Activated naive CD8-positive, alpha-beta T cell treated with anti-CD3 and anti-CD28 coated beads, Interleukin-2, amount 50 U/mL, for 24 hours (primary cell): ENCODE measurements at regions not wholly inside any gene's neighbourhood (a gene's known extent, or its start where the extent isn't known, plus 50 kb on each side); places are given as distances from the start of the nearest gene placed in this dataset.
"Not testable (repeated sequence)": the region's sequence is repeated elsewhere in the genome, so short reads cannot be mapped to it uniquely, and the experiment has no call there.

ENCODE experiments used
- ATAC-seq: fragments of 150-1000 bp; cut with Tn5 transposase; one replicate; pipeline ENCODE4 v1.10.0; 2021
- DNase-seq: peaks from one replicate; pipeline ENCODE4 v3.0.0; 2021
- H3K27ac Mint-ChIP-seq: one replicate; pipeline ENCODE4 v1.8.0; 2021; ENCODE audit warnings: mild to moderate bottlenecking, mixed read lengths
- H3K27me3 Mint-ChIP-seq: one replicate; pipeline ENCODE4 v1.8.0; 2021; ENCODE audit warnings: mixed read lengths
- H3K36me3 Mint-ChIP-seq: one replicate; pipeline ENCODE4 v1.8.0; 2021; ENCODE audit warnings: low read depth, mixed read lengths
- H3K4me1 Mint-ChIP-seq: one replicate; pipeline ENCODE4 v1.8.0; 2021; ENCODE audit warnings: mixed read lengths
- H3K4me3 Mint-ChIP-seq: one replicate; pipeline ENCODE4 v1.8.0; 2021; ENCODE audit warnings: mild to moderate bottlenecking, moderate library complexity, mixed read lengths
- H3K9me3 Mint-ChIP-seq: one replicate; pipeline ENCODE4 v1.8.0; 2021; ENCODE audit warnings: mixed read lengths

GRCh38 chr7:118350260-118350659 is 125.8 kb downstream of the ANKRD7 start:
- no peak for DNase-seq
- no peak overlapping the region for H3K27ac Mint-ChIP-seq
- H3K4me3 Mint-ChIP-seq: no peak overlapping the region
- peaks cover 5% of the 10 kb centered on the region for H3K4me1 Mint-ChIP-seq
- no peaks in the 10 kb centered on the region for H3K9me3 Mint-ChIP-seq
- H3K36me3 Mint-ChIP-seq: no peaks in the 10 kb centered on the region
- ATAC-seq: no peak
- H3K27me3 Mint-ChIP-seq: no peaks in the 10 kb centered on the region

DNA sequence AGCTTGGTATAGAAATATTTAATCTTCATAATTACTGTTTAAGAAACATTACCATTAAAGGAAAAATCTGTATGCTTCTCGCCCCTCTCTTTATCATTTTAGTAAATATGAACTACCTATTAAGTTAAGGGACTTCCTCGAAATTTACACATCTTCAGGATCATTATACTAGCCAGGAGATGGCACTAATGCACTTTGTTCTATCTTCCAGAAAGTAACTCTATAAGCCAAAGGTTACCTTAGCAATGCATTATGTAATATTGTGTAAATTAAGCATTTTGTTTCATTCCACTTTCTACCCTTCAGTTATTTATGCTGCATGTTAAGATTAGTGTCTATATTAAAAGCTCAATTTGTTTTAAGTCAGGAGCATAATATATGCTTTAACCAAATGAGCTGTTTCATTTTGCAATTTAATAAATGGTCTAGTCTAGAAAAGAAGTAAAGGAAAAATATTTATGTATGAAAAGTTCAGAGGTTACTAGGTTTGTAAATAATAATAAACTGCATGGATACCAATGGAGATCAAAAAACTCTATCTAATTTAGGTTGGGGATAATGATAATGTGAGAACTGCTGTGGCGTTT is 128.5 kb downstream of the ANKRD7 start:
- no peak for ATAC-seq
- no peak for DNase-seq
- Mint-ChIP-seq H3K9me3 (peaks cover 4% of the 10 kb centered on the region), H3K36me3 (no peaks in the 10 kb centered on the region), H3K4me1 (peaks cover 5% of the 10 kb centered on the region), H3K27me3 (no peaks in the 10 kb centered on the region), H3K4me3 (no peak overlapping the region), H3K27ac (no peak overlapping the region)

DNA sequence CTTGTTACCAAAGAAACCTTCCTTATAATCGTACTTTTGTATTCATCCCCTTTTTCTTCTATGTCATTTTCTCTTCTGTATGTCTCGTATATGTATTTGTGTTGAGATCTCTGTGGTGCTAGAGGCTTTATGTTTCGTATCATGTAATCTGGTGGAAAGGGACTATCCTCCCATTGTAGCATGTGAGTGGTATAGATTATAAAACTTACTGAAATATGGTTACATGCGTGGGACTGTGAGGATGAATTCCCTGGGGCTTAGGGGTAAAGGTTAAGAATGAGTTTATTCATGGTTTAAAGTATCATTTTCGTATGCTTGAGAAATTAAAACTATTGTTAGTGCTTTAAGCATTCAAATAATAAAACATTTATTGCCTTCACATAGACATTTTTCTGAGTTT is 141.9 kb downstream of the ANKRD7 start:
- H3K4me3 Mint-ChIP-seq: no peak overlapping the region

DNA sequence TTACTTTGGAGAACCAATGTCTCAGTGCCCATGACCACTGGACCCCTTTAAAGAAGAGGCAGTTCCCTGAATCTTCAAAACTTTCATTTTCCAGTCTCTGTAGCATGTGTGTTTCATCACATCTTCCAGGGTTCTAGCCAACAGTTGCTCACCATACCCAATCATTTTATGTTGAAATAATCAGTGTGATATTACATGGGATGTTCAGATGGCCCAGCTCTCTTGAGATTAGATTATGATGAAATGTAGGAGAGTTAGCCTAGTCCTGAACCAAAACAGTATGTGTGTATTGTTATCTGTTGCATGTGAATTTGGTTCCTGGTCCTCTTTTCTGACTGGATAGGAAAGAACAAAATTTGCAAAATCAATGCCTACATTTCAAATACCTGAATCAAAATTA is 144.5 kb downstream of the ANKRD7 start:
- Mint-ChIP-seq H3K36me3 (no peaks in the 10 kb centered on the region), H3K27me3 (no peaks in the 10 kb centered on the region), H3K4me3 (no peak overlapping the region), H3K27ac (no peak overlapping the region), H3K9me3 (no peaks in the 10 kb centered on the region), H3K4me1 (no peaks in the 10 kb centered on the region)
- DNase-seq (no peak), ATAC-seq (no peak)

More for the DNA sequence above, 141.9 kb downstream of the ANKRD7 start:
- no peak for ATAC-seq
- DNase-seq: no peak
- no peaks in the 10 kb centered on the region for H3K27me3 Mint-ChIP-seq
- H3K27ac Mint-ChIP-seq: no peak overlapping the region
- no peaks in the 10 kb centered on the region for H3K9me3 Mint-ChIP-seq
- H3K36me3 Mint-ChIP-seq: no peaks in the 10 kb centered on the region
- no peaks in the 10 kb centered on the region for H3K4me1 Mint-ChIP-seq

- no peaks in the 10 kb centered on the region for H3K4me1 Mint-ChIP-seq
- H3K4me3 Mint-ChIP-seq: no peak overlapping the region
- peaks cover 2% of the 10 kb centered on the region for H3K27me3 Mint-ChIP-seq
- no peak for DNase-seq
- ATAC-seq: peak; percentile 49
- H3K27ac Mint-ChIP-seq: no peak overlapping the region
- H3K36me3 Mint-ChIP-seq: no peaks in the 10 kb centered on the region
- H3K9me3 Mint-ChIP-seq: no peaks in the 10 kb centered on the region
Measured at GRCh38 chr7:118369987-118370386, 145.5 kb downstream of the ANKRD7 start.

- Mint-ChIP-seq H3K36me3 (no peaks in the 10 kb centered on the region), H3K9me3 (no peaks in the 10 kb centered on the region), H3K4me3 (no peak overlapping the region), H3K4me1 (no peaks in the 10 kb centered on the region), H3K27ac (no peak overlapping the region), H3K27me3 (peaks cover 2% of the 10 kb centered on the region)
- ATAC-seq: peak; percentile 49
- DNase-seq: no peak
Measured at GRCh38 chr7:118372530-118372929, 148.0 kb downstream of the ANKRD7 start.

DNA sequence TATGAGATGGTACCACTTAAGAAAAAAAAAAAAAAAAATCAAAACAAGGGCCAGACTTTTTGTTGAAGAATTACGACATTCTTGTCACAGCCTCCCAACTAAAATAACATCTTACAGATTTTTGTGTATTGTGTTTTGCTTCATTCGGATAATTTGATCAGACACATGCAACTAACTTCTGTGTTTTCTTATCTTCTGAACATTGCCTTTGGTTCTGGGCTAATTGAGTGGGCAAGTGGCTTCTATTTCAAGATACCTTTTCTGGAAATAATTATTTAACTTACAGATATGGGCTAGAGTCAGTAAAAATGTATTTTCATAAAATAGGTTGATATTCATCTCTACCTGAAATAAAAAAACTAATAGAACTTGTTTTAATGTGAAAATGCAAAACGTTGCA is 165.1 kb downstream of the ANKRD7 start:
- Mint-ChIP-seq H3K27ac (no peak overlapping the region), H3K36me3 (no peaks in the 10 kb centered on the region), H3K27me3 (no peaks in the 10 kb centered on the region), H3K9me3 (no peaks in the 10 kb centered on the region), H3K4me3 (no peak overlapping the region), H3K4me1 (no peaks in the 10 kb centered on the region)
- ATAC-seq (no peak), DNase-seq (no peak)

GRCh38 chr7:118404211-118404610 is 179.7 kb downstream of the ANKRD7 start:
- no peak for ATAC-seq
- peaks cover 5% of the 10 kb centered on the region for H3K9me3 Mint-ChIP-seq
- no peaks in the 10 kb centered on the region for H3K27me3 Mint-ChIP-seq

GRCh38 chr7:118418433-118418832 is 193.9 kb downstream of the ANKRD7 start:
- no peaks in the 10 kb centered on the region for H3K4me1 Mint-ChIP-seq
- no peak overlapping the region for H3K4me3 Mint-ChIP-seq
- DNase-seq (no peak), ATAC-seq (no peak)
- H3K27ac Mint-ChIP-seq: no peak overlapping the region
- no peaks in the 10 kb centered on the region for H3K27me3 Mint-ChIP-seq
- H3K9me3 Mint-ChIP-seq: no peaks in the 10 kb centered on the region
- H3K36me3 Mint-ChIP-seq: no peaks in the 10 kb centered on the region

More at GRCh38 chr7:118404211-118404610, 179.7 kb downstream of the ANKRD7 start:
- Mint-ChIP-seq H3K27ac (no peak overlapping the region), H3K4me3 (no peak overlapping the region), H3K36me3 (no peaks in the 10 kb centered on the region), H3K4me1 (no peaks in the 10 kb centered on the region)
- DNase-seq: no peak

DNA sequence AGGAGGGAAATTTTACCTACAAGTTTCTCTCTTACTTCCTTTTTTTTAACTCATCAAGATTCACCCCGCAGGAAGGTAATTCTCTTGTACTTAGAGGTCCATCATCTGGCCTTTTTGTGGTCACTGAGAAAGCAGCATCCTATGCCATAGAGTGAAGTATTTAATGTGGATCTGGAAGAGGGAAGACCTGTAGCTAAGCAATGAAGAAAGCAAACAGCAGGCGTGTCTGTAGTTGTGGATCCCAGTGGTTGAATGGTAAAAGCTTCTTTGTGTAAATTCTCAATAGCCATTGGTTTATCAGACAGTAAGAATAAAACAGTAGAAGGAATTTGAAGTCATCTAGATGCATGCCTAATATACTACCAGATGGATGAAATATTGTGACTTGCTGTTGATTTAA is 196.4 kb downstream of the ANKRD7 start:
- no peaks in the 10 kb centered on the region for H3K9me3 Mint-ChIP-seq
- no peak overlapping the region for H3K27ac Mint-ChIP-seq
- DNase-seq (no peak), ATAC-seq (no peak)
- no peaks in the 10 kb centered on the region for H3K36me3 Mint-ChIP-seq
- no peaks in the 10 kb centered on the region for H3K27me3 Mint-ChIP-seq
- no peaks in the 10 kb centered on the region for H3K4me1 Mint-ChIP-seq
- H3K4me3 Mint-ChIP-seq: no peak overlapping the region

DNA sequence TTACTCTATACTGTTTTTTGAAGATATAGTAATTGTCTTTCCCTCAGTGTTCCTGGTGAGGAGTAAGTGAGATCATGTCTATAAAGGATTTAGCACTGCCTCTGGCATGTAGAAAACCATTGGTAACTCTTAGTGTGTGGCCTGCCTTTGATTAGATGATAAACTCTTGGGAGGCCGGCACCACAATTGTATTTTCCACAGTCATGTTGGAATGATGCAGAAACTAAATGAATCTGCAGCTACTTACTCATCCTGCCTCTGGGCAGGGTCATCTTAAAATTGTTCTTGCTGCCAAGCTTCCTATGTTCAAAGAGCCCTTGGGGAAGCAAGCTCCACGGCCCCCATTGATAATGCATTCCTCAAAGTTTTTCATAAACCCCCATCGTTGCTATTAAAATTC is 204.6 kb downstream of the ANKRD7 start:
- Mint-ChIP-seq H3K4me1 (no peaks in the 10 kb centered on the region), H3K27ac (no peak overlapping the region), H3K36me3 (no peaks in the 10 kb centered on the region), H3K9me3 (peaks cover 4% of the 10 kb centered on the region), H3K4me3 (no peak overlapping the region), H3K27me3 (no peaks in the 10 kb centered on the region)
- ATAC-seq (no peak), DNase-seq (no peak)

DNA sequence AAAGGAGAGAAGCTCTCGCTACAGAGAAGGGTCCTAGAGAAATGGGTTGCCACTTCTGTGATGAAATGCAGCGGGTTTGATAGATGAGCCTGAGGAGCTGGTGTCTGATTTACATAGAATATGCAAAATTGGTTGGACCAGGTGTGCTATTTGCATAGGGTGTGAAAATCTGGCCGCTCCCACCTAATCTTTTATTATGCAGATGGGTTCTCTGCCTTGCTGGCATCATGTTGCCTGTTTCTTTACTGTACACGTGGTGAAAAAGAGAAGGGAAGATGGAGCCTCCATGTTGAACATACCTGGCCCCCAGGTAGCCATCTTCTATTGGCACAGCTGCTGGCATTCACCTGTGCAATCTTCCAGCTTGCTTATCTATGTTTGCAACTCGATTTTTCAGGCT is 212.2 kb downstream of the ANKRD7 start:
- H3K4me3 Mint-ChIP-seq: no peak overlapping the region

GRCh38 chr7:118449030-118449429 is 224.5 kb downstream of the ANKRD7 start:
- ATAC-seq, H3K27me3 Mint-ChIP-seq, H3K36me3 Mint-ChIP-seq, H3K4me1 Mint-ChIP-seq, H3K27ac Mint-ChIP-seq, H3K9me3 Mint-ChIP-seq, H3K4me3 Mint-ChIP-seq, DNase-seq: not testable (repeated sequence)

More for the DNA sequence above, 212.2 kb downstream of the ANKRD7 start:
- Mint-ChIP-seq H3K4me1 (no peaks in the 10 kb centered on the region), H3K27me3 (no peaks in the 10 kb centered on the region), H3K9me3 (peaks cover 4% of the 10 kb centered on the region), H3K36me3 (no peaks in the 10 kb centered on the region), H3K27ac (no peak overlapping the region)
- no peak for DNase-seq
- ATAC-seq: no peak

GRCh38 chr7:118449797-118450567 is 225.5 kb downstream of the ANKRD7 start:
- Mint-ChIP-seq H3K27me3 (no peaks in the 10 kb centered on the region), H3K9me3 (peaks cover 5% of the 10 kb centered on the region), H3K4me3 (no peak overlapping the region), H3K27ac (no peak overlapping the region), H3K36me3 (no peaks in the 10 kb centered on the region), H3K4me1 (no peaks in the 10 kb centered on the region)
- DNase-seq (no peak), ATAC-seq (no peak)

DNA sequence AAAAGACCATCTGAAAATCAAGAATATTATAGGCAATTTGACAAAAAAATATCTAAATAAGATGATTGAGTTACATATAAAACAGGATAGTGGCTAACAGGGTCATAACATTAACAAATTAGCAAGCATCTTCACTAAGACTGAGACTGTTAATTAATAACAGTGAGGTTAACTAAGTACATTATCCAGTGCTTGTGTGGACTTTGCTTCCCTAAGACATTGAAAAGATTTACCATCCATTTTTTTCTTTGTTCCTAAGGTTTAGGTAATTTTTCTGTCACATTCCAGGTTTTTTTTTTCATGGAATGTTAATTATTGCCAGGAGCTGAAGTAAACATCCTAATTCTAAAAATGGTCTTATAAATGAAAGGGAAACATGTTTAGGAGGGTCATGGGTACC is 227.6 kb downstream of the ANKRD7 start:
- Mint-ChIP-seq H3K27ac (no peak overlapping the region), H3K36me3 (no peaks in the 10 kb centered on the region), H3K27me3 (no peaks in the 10 kb centered on the region), H3K4me1 (no peaks in the 10 kb centered on the region), H3K4me3 (no peak overlapping the region), H3K9me3 (peaks cover 5% of the 10 kb centered on the region)
- no peak for DNase-seq
- ATAC-seq: no peak
